Stomach (tissue), 8 donors: ENCODE measurements at regions not wholly inside any gene's neighbourhood (a gene's known extent, or its start where the extent isn't known, plus 50 kb on each side); places are given as distances from the start of the nearest gene placed in this dataset.

Source experiments
- DNase-seq, 2 donors: peaks; one replicate each; pipeline versions ENCODE4 v3.0.0 to v3.0.0-alpha.2; 2013 to 2019
- H3K27ac ChIP-seq, 5 donors: fragments of 200-600 bp in 4 of 5; sonication (generic) in 4 of 5; one replicate each; pipeline ENCODE4 v1.5.1; 2013 to 2019; ENCODE audit warnings: mild to moderate bottlenecking in 1 of 5, moderate library complexity in 1 of 5
- H3K27me3 ChIP-seq, 3 donors: fragments of 200-600 bp; sonication (generic); one replicate each; pipeline ENCODE4 v1.5.1; 2017 to 2019; ENCODE audit warnings: mixed run types in 1 of 3
- H3K36me3 ChIP-seq, 4 donors: fragments of 200-600 bp; sonication (generic); 1 replicate in 3 of 4; 2 replicates in 1 of 4; pipeline ENCODE4 v1.5.1; 2016 to 2019
- H3K4me1 ChIP-seq, 4 donors: fragments of 200-600 bp; sonication (generic); one replicate each; pipeline ENCODE4 v1.5.1; 2016 to 2019
- H3K4me3 ChIP-seq, 4 donors: fragments of 200-600 bp; sonication (generic) in 3 of 4; one replicate each; pipeline ENCODE4 v1.5.1; 2016 to 2019; ENCODE audit warnings: mild to moderate bottlenecking in 1 of 4
- H3K9me3 ChIP-seq, 4 donors: fragments of 200-600 bp; sonication (generic); one replicate each; pipeline ENCODE4 v1.5.1; 2016 to 2019
- CTCF ChIP-seq, 7 experiments: fragments of 450-650 bp in 4 of 7; fragments of 200-600 bp in 3 of 7; sonication (generic) in 3 of 7; IDR thresholded peaks; one replicate each; pipeline ENCODE4 v1.5.1; 2016 to 2019; ENCODE audit warnings: antibody characterized with exemption in 7 of 7, control low read depth in 2 of 7, mild to moderate bottlenecking in 1 of 7
- EP300 ChIP-seq: sonication (generic); formaldehyde crosslinking; IDR thresholded peaks from one replicate; pipeline ENCODE4 v1.6.1; 2017; ENCODE audit warnings: antibody characterized with exemption
- POLR2A ChIP-seq, 4 donors: fragments of 450-650 bp; IDR thresholded peaks; one replicate each; pipeline ENCODE4 v1.6.1; 2016; ENCODE audit warnings: antibody characterized with exemption in 4 of 4, control low read depth in 2 of 4, mild to moderate bottlenecking in 1 of 4, moderate library complexity in 1 of 4
- POLR2AphosphoS5 ChIP-seq, 3 donors: sonication (generic); formaldehyde crosslinking; IDR thresholded peaks; one replicate each; pipeline ENCODE4 v1.6.1; 2016; ENCODE audit warnings: antibody characterized with exemption in 3 of 3
- WGBS, 5 donors: extraction: QIAGEN DNeasy Blood & Tissue Kit in 3 of 5; methylation state at CpG; one replicate each; pipeline versions ENCODE4 v1.1.5 to v1.1.7; 2013 to 2018; 5-methylcytosine and 5-hydroxymethylcytosine counted together
- intact Hi-C: fragments of 100-400 bp; cut with DNase I; formaldehyde crosslinking; loops from one replicate; pipeline ENCODE4 v1.15.1; 2023; ENCODE audit warnings: low total_unique reads
- donor health status: healthy with polysubstance abuse.
- donor health status: Bipolar disorder and iron deficiency.
- donor health status: healthy.

GRCh38 chr1:80841261-80841660, 959.5 kb upstream of the ADGRL2 start:
- intact Hi-C loops: no loop called here

GRCh38 chr1:80837066-80837465, 963.7 kb upstream of the ADGRL2 start:
- H3K9me3 ChIP-seq: peaks cover 0 to 6% (median 3%) of the 10 kb centered on the region in 4 donors
- DNase-seq: no peak
- no peak overlapping the region for H3K4me3 ChIP-seq
- no peaks in the 10 kb centered on the region for H3K36me3 ChIP-seq
- no peaks in the 10 kb centered on the region for H3K4me1 ChIP-seq
- H3K27me3 ChIP-seq: no peaks in the 10 kb centered on the region
- intact Hi-C loops: no loop called here
- H3K27ac ChIP-seq: no peak overlapping the region
- WGBS, 5 donors: 74 to 90% (median 77%) methylated on average over 2 of the region's 2 CpGs
- TF ChIP-seq CTCF (IDR thresholded peaks at IDR 0.05) (no peak), EP300 (no peak), POLR2AphosphoS5 (IDR thresholded peaks at IDR 0.05) (no peak), POLR2A (IDR thresholded peaks at IDR 0.05) (no peak)

More at GRCh38 chr1:80841261-80841660, 959.5 kb upstream of the ADGRL2 start:
- Histone ChIP-seq H3K4me3 (no peak overlapping the region), H3K27me3 (no peaks in the 10 kb centered on the region), H3K4me1 (no peaks in the 10 kb centered on the region), H3K27ac (no peak overlapping the region), H3K9me3 (peaks cover 0 to 15% (median 7%) of the 10 kb centered on the region in 4 donors), H3K36me3 (no peaks in the 10 kb centered on the region)
- 86 to 95% (median 94%) methylated on average over 3 of the region's 3 CpGs for WGBS, 5 donors
- DNase-seq: no peak
- TF ChIP-seq POLR2A (IDR thresholded peaks at IDR 0.05): no peak
- TF ChIP-seq EP300: no peak
- TF ChIP-seq CTCF (IDR thresholded peaks at IDR 0.05): no peak
- no peak for TF ChIP-seq POLR2AphosphoS5 (IDR thresholded peaks at IDR 0.05)

GRCh38 chr1:80836505-80836904, 964.2 kb upstream of the ADGRL2 start:
- intact Hi-C loops: no loop called here
- DNase-seq: no peak
- Histone ChIP-seq H3K36me3 (no peaks in the 10 kb centered on the region), H3K4me1 (no peaks in the 10 kb centered on the region), H3K9me3 (peaks cover 0 to 5% (median 3%) of the 10 kb centered on the region in 4 donors), H3K27me3 (no peaks in the 10 kb centered on the region), H3K4me3 (no peak overlapping the region), H3K27ac (no peak overlapping the region)
- WGBS, 5 donors: 90 to 96% (median 94%) methylated on average over 2 of the region's 2 CpGs
- TF ChIP-seq POLR2A (IDR thresholded peaks at IDR 0.05) (no peak), EP300 (no peak), CTCF (IDR thresholded peaks at IDR 0.05) (no peak), POLR2AphosphoS5 (IDR thresholded peaks at IDR 0.05) (no peak)

- H3K4me3 ChIP-seq: no peak overlapping the region
- TF ChIP-seq POLR2A (IDR thresholded peaks at IDR 0.05): no peak
- TF ChIP-seq POLR2AphosphoS5 (IDR thresholded peaks at IDR 0.05): no peak
- no peak for TF ChIP-seq CTCF (IDR thresholded peaks at IDR 0.05)
- TF ChIP-seq EP300: no peak
- H3K36me3 ChIP-seq: no peaks in the 10 kb centered on the region
- 64 to 74% (median 66%) methylated on average over 3 of the region's 3 CpGs for WGBS, 5 donors
- peak in 1 of 2 donors; percentile 68 for DNase-seq
- no peaks in the 10 kb centered on the region for H3K9me3 ChIP-seq
- H3K27me3 ChIP-seq: no peaks in the 10 kb centered on the region
- H3K27ac ChIP-seq: no peak overlapping the region
- intact Hi-C loops: no loop called here
- no peaks in the 10 kb centered on the region for H3K4me1 ChIP-seq
These were observed 973.1 kb upstream of the ADGRL2 start for GRCh38 chr1:80827666-80828065.
